ENCODE measurements at regions not wholly inside any gene's neighbourhood (a gene's known extent, or its start where the extent isn't known, plus 50 kb on each side); places are given as distances from the start of the nearest gene placed in this dataset.

DNA sequence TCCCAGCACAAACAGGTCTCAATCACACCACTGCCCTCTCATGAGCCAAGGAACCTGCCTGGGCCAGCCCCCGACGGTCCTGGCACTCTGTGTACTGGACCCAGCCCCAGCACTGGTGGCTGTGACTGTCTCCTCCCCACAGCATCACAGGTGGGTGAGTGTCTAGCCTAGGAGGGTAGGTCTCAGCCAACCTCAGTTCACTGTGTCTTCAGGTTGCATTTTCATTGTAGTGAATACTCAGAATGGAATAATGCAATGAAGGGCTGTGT, 163.4 kb upstream of the NSMCE3 start:
- no peak for TF ChIP-seq EZH2 (IDR thresholded peaks at IDR 0.05; ENCODE audit: insufficient read depth, poor library complexity, severe bottlenecking)
- TF ChIP-seq EZH2phosphoT487 (IDR thresholded peaks at IDR 0.05; ENCODE audit: insufficient read depth, low read depth), result no peak
